GM11168 (cell line): ENCODE measurements at regions not wholly inside any gene's neighbourhood (a gene's known extent, or its start where the extent isn't known, plus 50 kb on each side); places are given as distances from the start of the nearest gene placed in this dataset.

Source experiments
- in situ Hi-C: fragments of 300-500 bp; cut with MboI; formaldehyde crosslinking; loops from one replicate; pipeline ENCODE4 v1.12.0; 2022; ENCODE audit warnings: low sequenced_read_pairs; ENCODE audit not compliant: unreplicated experiment

- in situ Hi-C loops: no loop called here
Observed at GRCh38 chr4:162408309-162408708, 244.5 kb upstream of the FSTL5 start.

DNA sequence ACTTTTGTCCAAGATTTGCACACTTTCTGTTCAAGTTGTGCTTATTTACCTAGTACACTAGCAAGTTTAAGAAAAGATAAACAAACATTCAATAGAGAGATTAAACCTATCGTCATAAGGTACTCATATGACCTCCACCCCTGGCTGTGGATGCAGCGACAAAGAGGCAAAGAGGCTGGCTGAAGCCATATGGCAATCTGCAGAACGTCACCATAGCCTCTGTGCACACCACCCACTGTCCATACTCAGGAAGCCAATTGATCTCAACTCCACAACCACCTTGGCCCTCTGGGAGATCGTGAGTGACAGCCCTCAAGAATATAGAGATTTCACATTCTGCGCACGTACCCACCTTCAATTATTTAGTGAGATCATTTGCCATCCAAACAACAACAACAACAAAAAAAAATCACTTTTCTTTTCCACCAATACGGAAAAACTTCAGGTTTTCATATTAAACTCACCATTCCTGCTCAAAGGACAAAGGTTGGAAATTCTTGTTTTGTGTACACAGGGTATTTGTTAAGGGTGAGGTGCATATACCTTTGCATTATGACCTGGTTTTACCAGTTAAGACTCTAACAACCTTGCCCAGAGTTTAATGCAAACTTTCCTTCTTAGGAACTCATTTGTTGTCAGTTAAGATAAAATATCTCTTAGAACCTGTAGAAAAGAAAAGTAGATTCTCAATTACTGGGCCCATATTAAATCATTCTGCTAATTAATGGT, 243.0 kb upstream of the FSTL5 start:
- in situ Hi-C loops: no loop called here

DNA sequence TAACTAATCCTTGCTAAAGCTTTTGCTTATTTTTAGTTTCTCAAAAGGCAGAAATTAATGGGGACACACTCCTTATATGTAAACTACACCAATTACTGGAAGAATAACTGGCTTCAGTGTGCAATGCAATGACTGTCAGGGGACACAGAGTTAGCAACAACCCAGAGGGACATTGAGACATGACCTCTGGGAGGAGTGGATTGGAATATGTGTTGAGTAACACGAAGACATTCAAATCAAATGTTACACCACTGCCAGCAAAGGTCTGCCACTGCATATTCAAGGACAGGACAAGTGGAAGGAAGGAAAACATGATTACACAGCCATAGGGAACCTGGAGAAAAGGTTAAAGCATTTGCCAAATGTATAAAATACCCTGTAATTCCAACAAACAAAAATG, 240.1 kb upstream of the FSTL5 start:
- in situ Hi-C loops: no loop called here

- in situ Hi-C loops: no loop called here
Observed at GRCh38 chr4:162403419-162403818, 239.6 kb upstream of the FSTL5 start.

DNA sequence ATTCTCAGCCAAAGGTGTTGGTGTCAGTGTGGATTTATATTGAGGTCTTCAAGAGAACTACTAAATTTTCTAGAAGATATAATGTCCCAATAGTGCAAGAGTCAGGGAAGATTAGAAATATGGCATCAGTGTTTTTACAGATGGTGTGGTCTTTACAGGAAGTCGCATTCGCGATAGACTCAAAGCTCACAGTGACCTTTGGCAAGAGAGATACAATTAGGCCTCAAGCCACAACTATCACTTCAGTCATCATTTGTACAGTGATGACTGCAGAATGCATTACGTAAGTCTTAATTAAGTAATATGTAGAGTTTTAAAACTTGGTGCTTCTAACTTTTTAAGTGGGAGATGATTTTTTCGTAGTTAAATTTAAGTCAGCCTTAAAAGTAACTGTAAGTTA, 237.2 kb upstream of the FSTL5 start:
- in situ Hi-C loops: no loop called here

DNA sequence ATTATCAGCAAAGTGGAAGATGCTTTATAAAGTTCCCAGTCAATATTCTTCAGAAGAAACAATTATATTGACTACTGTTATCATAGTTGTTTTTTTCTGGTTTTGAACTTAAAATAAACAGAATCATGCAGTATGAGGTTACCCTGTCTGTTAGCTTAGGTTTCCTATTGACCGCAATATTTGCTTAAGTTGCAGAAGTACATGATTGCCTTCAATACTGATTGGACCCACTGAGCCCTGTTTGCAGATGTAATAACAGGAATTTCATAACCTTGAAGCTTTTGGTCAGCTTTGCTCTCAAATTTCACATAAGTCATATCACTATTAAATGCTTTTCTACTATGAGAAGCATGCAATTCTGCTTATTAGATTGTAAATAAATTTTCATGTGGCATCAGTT, 229.1 kb upstream of the FSTL5 start:
- in situ Hi-C loops: no loop called here

- in situ Hi-C loops: no loop called here
Observed at GRCh38 chr4:162366146-162366545, 202.3 kb upstream of the FSTL5 start.

GRCh38 chr4:162364651-162365050, 200.9 kb upstream of the FSTL5 start:
- in situ Hi-C loops: no loop called here

DNA sequence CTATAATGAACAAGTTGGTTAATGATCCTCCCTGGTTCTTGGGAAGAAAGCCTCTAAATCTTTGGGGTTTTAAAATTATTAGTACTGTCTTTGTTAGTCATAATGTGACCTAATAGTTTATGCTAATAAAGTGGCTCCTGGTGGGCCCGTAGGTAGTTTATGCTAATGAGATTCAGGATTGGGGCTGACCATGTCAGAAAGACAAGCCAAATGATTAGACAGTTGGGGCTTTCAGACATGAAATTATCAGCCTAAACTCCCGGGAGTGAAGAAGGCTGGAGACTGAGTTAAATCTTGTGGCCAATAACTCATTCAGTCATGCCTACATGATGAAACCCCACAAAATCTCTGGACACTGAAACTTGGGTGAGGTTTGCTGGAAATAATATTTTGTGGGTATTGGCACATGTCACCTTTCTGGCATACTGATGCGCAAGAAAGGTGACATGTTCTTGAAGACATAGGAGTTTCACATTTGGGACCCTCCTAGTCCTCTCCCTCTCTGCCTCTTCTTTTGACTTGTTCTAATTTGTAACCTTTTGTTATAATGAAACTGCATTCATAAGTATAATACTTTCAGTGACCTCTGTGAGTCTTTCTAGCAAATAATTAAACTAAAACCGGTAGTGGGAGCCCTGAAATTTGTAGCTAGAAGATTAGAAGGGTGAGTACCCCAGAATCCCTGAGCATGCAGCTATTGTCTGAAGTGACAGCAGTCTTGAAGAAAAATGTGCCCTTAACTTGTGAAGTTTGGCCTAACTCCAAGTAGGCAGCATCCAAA, 196.8 kb upstream of the FSTL5 start:
- in situ Hi-C loops: no loop called here

DNA sequence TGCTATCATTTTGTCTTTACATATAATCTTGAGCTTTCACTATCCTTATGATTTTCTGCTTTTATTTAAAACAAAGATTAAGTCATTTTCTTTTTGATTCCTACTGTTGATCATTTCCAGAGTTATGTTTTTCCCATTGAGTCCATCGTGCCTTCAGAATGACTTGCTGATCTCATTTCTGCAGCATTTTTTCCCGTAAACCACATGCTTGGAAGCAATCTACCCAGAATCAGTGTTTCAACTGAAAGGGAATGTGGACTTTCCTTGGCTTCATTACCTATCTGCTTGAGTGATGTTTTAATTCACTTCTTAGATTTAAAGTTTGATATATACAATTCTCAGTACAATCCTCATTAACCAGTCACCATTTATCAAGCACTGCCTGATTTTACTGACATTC, 192.4 kb upstream of the FSTL5 start:
- in situ Hi-C loops: no loop called here

GRCh38 chr4:162352580-162353107, 188.8 kb upstream of the FSTL5 start:
- in situ Hi-C loops: no loop called here

DNA sequence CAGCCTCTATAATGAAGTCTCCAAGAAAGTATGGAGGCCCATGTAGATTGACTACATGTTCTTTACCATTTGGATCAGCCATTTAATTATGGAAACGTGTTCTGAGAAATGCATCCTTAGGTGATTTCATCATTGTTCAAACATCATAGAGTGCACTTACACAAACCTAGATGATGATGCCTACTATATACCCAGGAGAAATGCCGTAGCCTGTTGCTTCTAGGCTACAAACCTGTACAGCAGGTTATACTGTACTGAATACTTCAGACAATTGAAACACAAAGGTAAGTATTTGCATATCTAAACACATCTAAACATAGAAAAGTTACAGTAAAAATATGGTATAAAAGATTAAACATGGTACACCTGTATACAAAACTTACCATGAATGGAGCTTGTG, 186.5 kb upstream of the FSTL5 start:
- in situ Hi-C loops: no loop called here

GRCh38 chr4:162349395-162349794, 185.6 kb upstream of the FSTL5 start:
- in situ Hi-C loops: no loop called here

- in situ Hi-C loops: no loop called here
Observed at GRCh38 chr4:162347842-162348213, 184.0 kb upstream of the FSTL5 start.

GRCh38 chr4:162347156-162347841, 183.5 kb upstream of the FSTL5 start:
- in situ Hi-C loops: no loop called here

- in situ Hi-C loops: no loop called here
Observed at GRCh38 chr4:162343967-162344366, 180.2 kb upstream of the FSTL5 start.

GRCh38 chr4:162341533-162341932, 177.7 kb upstream of the FSTL5 start:
- in situ Hi-C loops: no loop called here

DNA sequence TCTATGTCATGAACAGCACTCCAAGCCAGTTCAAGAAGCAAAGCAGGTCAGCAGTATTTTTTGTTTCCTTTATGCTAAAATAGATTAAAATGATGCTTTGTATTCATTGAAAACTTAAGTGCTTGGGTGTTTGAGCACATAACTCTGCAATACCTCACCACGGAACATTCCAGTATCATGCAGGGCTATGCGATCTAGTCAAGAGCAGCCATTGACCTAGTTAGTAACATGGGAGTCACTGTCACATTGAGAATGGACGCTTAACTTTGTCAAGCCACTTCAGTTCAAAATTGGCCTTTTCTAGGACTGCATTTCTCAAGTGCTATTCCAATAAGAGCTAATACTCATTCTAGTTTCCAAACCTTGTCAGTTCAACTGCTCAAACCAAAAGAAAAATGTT, 160.1 kb upstream of the FSTL5 start:
- in situ Hi-C loops: no loop called here

DNA sequence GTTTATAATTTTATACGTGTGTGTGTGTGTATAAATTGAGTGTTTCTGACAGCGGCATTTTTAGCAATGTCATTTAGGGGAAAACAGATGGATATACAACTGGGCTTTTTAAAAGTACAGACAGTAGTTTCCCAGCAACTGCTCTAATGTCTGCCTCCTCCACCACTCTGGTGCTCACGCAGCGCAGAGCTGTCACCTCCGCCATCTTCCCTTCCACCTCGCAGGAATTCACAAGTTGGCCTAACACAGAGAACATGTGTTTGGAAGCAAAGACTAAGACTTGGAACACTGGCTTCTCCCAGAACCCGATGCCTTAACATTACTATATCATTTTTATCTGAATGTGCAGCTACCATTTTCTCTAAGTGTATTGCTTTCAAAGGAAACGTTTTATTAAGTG, 158.3 kb upstream of the FSTL5 start:
- in situ Hi-C loops: no loop called here

- in situ Hi-C loops: no loop called here
Observed at GRCh38 chr4:162285753-162286152, 122.0 kb upstream of the FSTL5 start.

DNA sequence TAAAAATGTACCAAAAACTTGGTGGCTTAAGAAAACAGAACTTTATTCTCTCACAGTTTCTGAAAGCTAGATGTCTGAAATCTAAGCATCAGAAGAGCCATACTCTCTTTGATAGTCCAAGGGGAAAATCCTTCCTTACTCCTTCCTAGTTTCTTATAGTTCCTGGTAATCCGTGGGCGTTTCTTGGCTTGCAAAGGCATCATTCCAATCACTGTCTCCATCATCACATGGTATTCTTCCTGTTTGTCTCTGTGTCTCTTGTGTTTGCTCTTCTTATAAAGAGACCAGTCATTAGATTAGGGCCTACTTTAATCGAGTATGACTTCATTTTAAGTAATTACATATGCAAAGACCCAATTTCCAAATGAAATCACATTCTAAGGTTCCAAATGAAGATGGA, 118.9 kb upstream of the FSTL5 start:
- in situ Hi-C loops: no loop called here
